Body of pancreas (tissue), 4 donors: ENCODE measurements at regions not wholly inside any gene's neighbourhood (a gene's known extent, or its start where the extent isn't known, plus 50 kb on each side); places are given as distances from the start of the nearest gene placed in this dataset.
"Not testable (repeated sequence)": the region's sequence is repeated elsewhere in the genome, so short reads cannot be mapped to it uniquely, and the experiment has no call there.

ENCODE experiments used
- ATAC-seq: fragments of 150-250 bp; one replicate; pipeline ENCODE4 v1.9.1; 2016
- DNase-seq, 4 donors: peaks; one replicate each; pipeline ENCODE4 v3.0.0-alpha.2; 2019
- H3K27ac ChIP-seq, 4 donors: fragments of 200-600 bp; sonication (generic); 1 replicate in 3 of 4; 2 replicates in 1 of 4; pipeline versions ENCODE4 v1.5.1 to v1.6.1; 2016 to 2019; ENCODE audit warnings: mild to moderate bottlenecking in 1 of 4, mixed read lengths in 1 of 4, moderate library complexity in 1 of 4
- H3K27me3 ChIP-seq, 2 donors: fragments of 200-600 bp; sonication (generic); one replicate each; pipeline ENCODE4 v1.6.0; 2016; ENCODE audit warnings: mild to moderate bottlenecking in 1 of 2
- H3K36me3 ChIP-seq, 2 donors: fragments of 200-600 bp; sonication (generic); replicated peaks in 1 of 2; 2 replicates each; pipeline ENCODE4 v1.5.1; 2016; ENCODE audit warnings: low read depth in 2 of 2; ENCODE audit not compliant: insufficient read depth in 1 of 2
- H3K4me1 ChIP-seq: fragments of 200-600 bp; sonication (generic); one replicate; pipeline ENCODE4 v1.6.0; 2016
- H3K4me3 ChIP-seq, 2 donors: fragments of 200-600 bp; sonication (generic); 1 replicate in 1 of 2; 2 replicates in 1 of 2; pipeline ENCODE4 v1.5.1; 2016 to 2019
- H3K9me3 ChIP-seq, 3 donors: fragments of 200-600 bp; sonication (generic); 1 replicate in 2 of 3; 2 replicates in 1 of 3; pipeline ENCODE4 v1.5.1; 2016
- CTCF ChIP-seq, 7 experiments: fragments of 450-650 bp in 4 of 7; fragments of 200-600 bp in 3 of 7; sonication (generic) in 3 of 7; IDR thresholded peaks; one replicate each; pipeline ENCODE4 v1.5.1; 2016 to 2019; ENCODE audit warnings: antibody characterized with exemption in 7 of 7
- POLR2A ChIP-seq, 3 donors: fragments of 450-650 bp; IDR thresholded peaks; one replicate each; pipeline ENCODE4 v1.6.1; 2016; ENCODE audit warnings: antibody characterized with exemption in 3 of 3, mild to moderate bottlenecking in 2 of 3
- WGBS, 2 donors: methylation state at CpG; one replicate each; pipeline ENCODE4 v1.1.5; 2017; 5-methylcytosine and 5-hydroxymethylcytosine counted together
- intact Hi-C: fragments of 100-400 bp; cut with DNase I; formaldehyde crosslinking; loops from one replicate; pipeline ENCODE4 v1.15.1; 2023

GRCh38 chr21:15625363-15625762 lies 104.4 kb upstream of the USP25 start:
- Histone ChIP-seq H3K27ac (no peak overlapping the region), H3K4me3 (no peak overlapping the region), H3K36me3 (no peaks in the 10 kb centered on the region), H3K4me1 (no peaks in the 10 kb centered on the region), H3K9me3 (no peaks in the 10 kb centered on the region), H3K27me3 (no peaks in the 10 kb centered on the region)
- ATAC-seq (no peak), DNase-seq (no peak)
- no peak for TF ChIP-seq POLR2A (IDR thresholded peaks at IDR 0.05)
- TF ChIP-seq CTCF (IDR thresholded peaks at IDR 0.05): no peak
- intact Hi-C loops: no loop called here
- WGBS, 2 donors: 78 to 83% methylated on average over 3 of the region's 3 CpGs

DNA sequence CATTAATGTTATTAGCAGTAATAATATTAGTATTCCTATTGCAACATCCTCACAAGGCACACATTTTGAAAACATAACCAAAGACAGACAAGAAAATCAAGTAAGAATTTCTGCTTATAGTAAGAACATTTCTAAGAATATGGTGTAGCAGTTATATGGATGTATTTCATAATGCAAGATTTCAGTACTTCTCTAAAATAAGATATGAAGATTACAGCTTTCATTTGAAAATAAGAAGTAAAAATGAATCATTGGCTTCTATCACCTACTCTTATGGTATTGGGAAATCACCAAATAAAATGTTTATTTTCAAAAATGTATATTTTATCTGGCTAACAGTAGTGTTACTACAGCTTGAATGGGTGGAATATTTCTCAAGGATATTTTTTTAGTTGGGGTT lies 103.8 kb upstream of the USP25 start:
- Histone ChIP-seq H3K27ac (no peak overlapping the region), H3K9me3 (no peaks in the 10 kb centered on the region), H3K4me1 (no peaks in the 10 kb centered on the region), H3K4me3 (no peak overlapping the region), H3K27me3 (no peaks in the 10 kb centered on the region), H3K36me3 (no peaks in the 10 kb centered on the region)
- intact Hi-C loops: no loop called here
- ATAC-seq: no peak
- DNase-seq: no peak
- no peak for TF ChIP-seq POLR2A (IDR thresholded peaks at IDR 0.05)
- TF ChIP-seq CTCF (IDR thresholded peaks at IDR 0.05): no peak

DNA sequence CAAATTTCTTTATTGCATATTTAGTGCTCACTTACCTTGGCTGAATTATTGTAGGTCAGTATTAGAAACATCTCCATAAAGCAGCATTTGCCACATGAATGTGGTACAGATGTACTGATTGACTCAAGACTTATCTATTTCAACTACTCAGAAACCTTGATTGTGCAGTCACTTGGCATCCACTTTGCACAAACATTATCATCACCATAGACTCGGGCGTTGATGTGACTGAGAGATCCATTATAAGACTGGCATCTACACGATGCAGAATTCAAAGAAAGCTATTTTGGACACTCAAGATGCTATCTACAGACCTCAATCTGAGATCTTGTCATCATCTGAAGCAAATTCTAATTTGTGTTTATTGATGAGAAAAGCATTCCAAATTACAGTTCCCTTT lies 102.8 kb upstream of the USP25 start:
- Histone ChIP-seq H3K9me3 (no peaks in the 10 kb centered on the region), H3K36me3 (no peaks in the 10 kb centered on the region), H3K27me3 (no peaks in the 10 kb centered on the region), H3K4me3 (no peak overlapping the region), H3K27ac (no peak overlapping the region), H3K4me1 (no peaks in the 10 kb centered on the region)
- 65 to 74% methylated on average over 3 of the region's 3 CpGs for WGBS, 2 donors
- TF ChIP-seq POLR2A (IDR thresholded peaks at IDR 0.05) (no peak), CTCF (IDR thresholded peaks at IDR 0.05) (no peak)
- no peak for DNase-seq
- intact Hi-C loops: no loop called here
- no peak for ATAC-seq

GRCh38 chr21:15627823-15628222 lies 102.0 kb upstream of the USP25 start:
- Histone ChIP-seq H3K4me1 (no peaks in the 10 kb centered on the region), H3K9me3 (no peaks in the 10 kb centered on the region), H3K27ac (no peak overlapping the region), H3K4me3 (no peak overlapping the region), H3K36me3 (no peaks in the 10 kb centered on the region), H3K27me3 (no peaks in the 10 kb centered on the region)
- 14 to 15% methylated on average over 7 of the region's 7 CpGs for WGBS, 2 donors
- DNase-seq: no peak
- ATAC-seq: no peak
- intact Hi-C loops: no loop called here
- TF ChIP-seq CTCF (IDR thresholded peaks at IDR 0.05) (no peak), POLR2A (IDR thresholded peaks at IDR 0.05) (no peak)

DNA sequence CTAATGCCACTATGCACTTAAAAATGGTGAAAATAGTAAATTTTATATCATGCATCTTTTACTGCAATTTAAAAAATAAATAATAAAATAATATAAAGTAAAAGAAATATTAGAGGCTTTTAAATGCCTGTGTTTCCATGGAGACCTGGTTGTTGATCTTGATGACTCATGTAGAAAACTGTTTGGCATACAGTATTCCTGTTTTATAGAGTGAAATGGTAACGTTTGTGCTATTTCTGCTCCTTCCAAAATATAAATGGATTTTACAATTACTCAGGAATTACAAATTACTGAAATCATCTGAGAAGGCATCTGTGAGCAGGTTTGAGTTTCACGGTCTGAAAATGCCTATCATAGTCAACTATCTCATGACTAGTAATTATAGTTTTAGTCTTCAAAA lies 98.4 kb upstream of the USP25 start:
- WGBS, 2 donors: 10 to 12% methylated on average over 2 of the region's 2 CpGs
- intact Hi-C loops: no loop called here

GRCh38 chr21:15634541-15634940 lies 95.2 kb upstream of the USP25 start:
- H3K4me1 ChIP-seq, H3K4me3 ChIP-seq, H3K36me3 ChIP-seq, DNase-seq, H3K9me3 ChIP-seq, intact Hi-C loops, ATAC-seq, H3K27me3 ChIP-seq, H3K27ac ChIP-seq: not testable (repeated sequence)
- WGBS, 2 donors: 59 to 65% methylated on average over 4 to 5 of the region's 5 CpGs

More for the DNA sequence above, 98.4 kb upstream of the USP25 start:
- no peaks in the 10 kb centered on the region for H3K4me1 ChIP-seq
- DNase-seq: no peak
- H3K4me3 ChIP-seq: no peak overlapping the region
- no peaks in the 10 kb centered on the region for H3K27me3 ChIP-seq
- no peaks in the 10 kb centered on the region for H3K36me3 ChIP-seq
- H3K9me3 ChIP-seq: no peaks in the 10 kb centered on the region
- no peak for ATAC-seq
- no peak for TF ChIP-seq POLR2A (IDR thresholded peaks at IDR 0.05)
- no peak for TF ChIP-seq CTCF (IDR thresholded peaks at IDR 0.05)
- H3K27ac ChIP-seq: no peak overlapping the region
